ENCODE measurements at regions not wholly inside any gene's neighbourhood (a gene's known extent, or its start where the extent isn't known, plus 50 kb on each side); places are given as distances from the start of the nearest gene placed in this dataset.

GRCh38 chr7:19235680-19236079 lies 90.5 kb upstream of the FERD3L start:
- no peak for FAIRE-seq
- Histone ChIP-seq H3K27ac (ENCODE audit: control insufficient read depth, insufficient read depth, low read length) (no peak overlapping the region), H3K79me2 (ENCODE audit: control insufficient read depth, insufficient read depth, low read length) (no peaks in the 10 kb centered on the region), H4K20me1 (ENCODE audit: control insufficient read depth, extremely low read depth, insufficient read depth, low read length) (no peaks in the 10 kb centered on the region), H3K4me2 (ENCODE audit: control insufficient read depth, extremely low read depth, insufficient read depth, low read depth, low read length) (no peak overlapping the region), H3K4me1 (ENCODE audit: control insufficient read depth, extremely low read depth, insufficient read depth, low read length) (no peaks in the 10 kb centered on the region), H2AFZ (ENCODE audit: control insufficient read depth, low read length) (peak overlapping the region; percentile 27), H3K4me3 (ENCODE audit: control insufficient read depth in 2 of 3, extremely low read depth in 1 of 3, insufficient read depth in 2 of 3, low read depth in 1 of 3, low read length in 3 of 3) (no peak overlapping the region), H3K9ac (ENCODE audit: control insufficient read depth, extremely low read depth, insufficient read depth, low read length) (no peak overlapping the region), H3K27me3 (ENCODE audit: control insufficient read depth, extremely low read depth, insufficient read depth, low read length) (no peaks in the 10 kb centered on the region), H3K9me3 (ENCODE audit: control insufficient read depth, low read depth, low read length) (no peaks in the 10 kb centered on the region), H3K36me3 (ENCODE audit: control insufficient read depth in 2 of 2, extremely low read depth in 1 of 2, insufficient read depth in 2 of 2, low read length in 2 of 2) (no peaks in the 10 kb centered on the region), H3K9me1 (ENCODE audit: control insufficient read depth, extremely low read depth, insufficient read depth, low read length) (no peaks in the 10 kb centered on the region)
- DNase-seq (ENCODE audit: low read depth, low spot score) = no peak
- TF ChIP-seq CTCF (optimal IDR thresholded peaks at IDR 0.05 in 1 of 3, IDR thresholded peaks at IDR 0.05 in 1 of 3, conservative IDR thresholded peaks at IDR 0.05 in 1 of 3; ENCODE audit: extremely low read depth in 1 of 3, insufficient read depth in 2 of 3, low read length in 3 of 3) = no peak
- TF ChIP-seq EZH2 (IDR thresholded peaks at IDR 0.05; ENCODE audit: low read length) = no peak
- dilution Hi-C loops (cut with MboI; ENCODE audit: extremely low pct_ligation_motif_present, low sequenced_read_pairs) = no loop called here

GRCh38 chr7:19224951-19225350 lies 79.7 kb upstream of the FERD3L start:
- Histone ChIP-seq H3K27ac (ENCODE audit: control insufficient read depth, insufficient read depth, low read length) (no peak overlapping the region), H4K20me1 (ENCODE audit: control insufficient read depth, extremely low read depth, insufficient read depth, low read length) (no peaks in the 10 kb centered on the region), H3K4me1 (ENCODE audit: control insufficient read depth, extremely low read depth, insufficient read depth, low read length) (no peaks in the 10 kb centered on the region), H3K4me2 (ENCODE audit: control insufficient read depth, extremely low read depth, insufficient read depth, low read depth, low read length) (no peak overlapping the region), H3K4me3 (ENCODE audit: control insufficient read depth in 2 of 3, extremely low read depth in 1 of 3, insufficient read depth in 2 of 3, low read depth in 1 of 3, low read length in 3 of 3) (no peak overlapping the region), H3K27me3 (ENCODE audit: control insufficient read depth, extremely low read depth, insufficient read depth, low read length) (no peaks in the 10 kb centered on the region), H3K36me3 (ENCODE audit: control insufficient read depth in 2 of 2, extremely low read depth in 1 of 2, insufficient read depth in 2 of 2, low read length in 2 of 2) (no peaks in the 10 kb centered on the region), H2AFZ (ENCODE audit: control insufficient read depth, low read length) (no peak overlapping the region), H3K79me2 (ENCODE audit: control insufficient read depth, insufficient read depth, low read length) (no peaks in the 10 kb centered on the region), H3K9me1 (ENCODE audit: control insufficient read depth, extremely low read depth, insufficient read depth, low read length) (no peaks in the 10 kb centered on the region), H3K9me3 (ENCODE audit: control insufficient read depth, low read depth, low read length) (no peaks in the 10 kb centered on the region), H3K9ac (ENCODE audit: control insufficient read depth, extremely low read depth, insufficient read depth, low read length) (no peak overlapping the region)
- TF ChIP-seq CTCF (optimal IDR thresholded peaks at IDR 0.05 in 1 of 3, IDR thresholded peaks at IDR 0.05 in 1 of 3, conservative IDR thresholded peaks at IDR 0.05 in 1 of 3; ENCODE audit: extremely low read depth in 1 of 3, insufficient read depth in 2 of 3, low read length in 3 of 3) = no peak
- TF ChIP-seq EZH2 (IDR thresholded peaks at IDR 0.05; ENCODE audit: low read length) = no peak
- dilution Hi-C loops (cut with MboI; ENCODE audit: extremely low pct_ligation_motif_present, low sequenced_read_pairs) = no loop called here
- DNase-seq (ENCODE audit: low read depth, low spot score) (no peak), FAIRE-seq (no peak)
